LNCaP clone FGC (cell line): ENCODE measurements at regions not wholly inside any gene's neighbourhood (a gene's known extent, or its start where the extent isn't known, plus 50 kb on each side); places are given as distances from the start of the nearest gene placed in this dataset.

Source experiments
- DNase-seq: peaks from one replicate; pipeline ENCODE4 v3.0.0-alpha.2; 2011; ENCODE audit warnings: low read depth
- H3K4me3 ChIP-seq: 2 replicates; pipeline ENCODE4 v1.5.1; 2011; ENCODE audit warnings: mild to moderate bottlenecking, low read depth, low read length, control low read depth
- TF ChIP-seq, protein P1 (sequence below): IDR thresholded peaks from 2 replicates; pipeline ENCODE4 v1.5.1; 2012; ENCODE audit warnings: mild to moderate bottlenecking; ENCODE audit not compliant: control insufficient read depth, insufficient read depth; ENCODE audit errors: extremely low read depth

DNA sequence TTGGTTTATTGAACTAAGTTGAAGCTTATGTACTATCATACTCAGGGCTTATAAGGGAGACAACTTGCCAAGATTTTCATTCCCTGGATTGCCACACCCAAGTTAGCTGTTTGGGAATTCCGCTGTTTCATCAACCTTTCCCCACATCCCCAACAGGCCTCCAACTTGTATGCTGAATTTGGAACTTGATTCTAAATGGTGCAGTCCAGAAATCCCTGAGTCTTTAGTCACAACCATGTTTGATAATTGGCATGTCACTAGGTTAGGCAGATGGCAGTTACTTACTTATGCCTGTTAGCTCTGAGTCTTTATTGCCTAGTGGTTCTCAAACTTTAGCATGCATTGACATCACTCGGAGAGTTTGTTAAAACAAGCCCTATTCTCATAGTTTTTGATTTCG, 135.4 kb upstream of the PRPS1L1 start:
- DNase-seq, result no peak
- H3K4me3 ChIP-seq, result no peak overlapping the region
- TF ChIP-seq, protein P1, sequence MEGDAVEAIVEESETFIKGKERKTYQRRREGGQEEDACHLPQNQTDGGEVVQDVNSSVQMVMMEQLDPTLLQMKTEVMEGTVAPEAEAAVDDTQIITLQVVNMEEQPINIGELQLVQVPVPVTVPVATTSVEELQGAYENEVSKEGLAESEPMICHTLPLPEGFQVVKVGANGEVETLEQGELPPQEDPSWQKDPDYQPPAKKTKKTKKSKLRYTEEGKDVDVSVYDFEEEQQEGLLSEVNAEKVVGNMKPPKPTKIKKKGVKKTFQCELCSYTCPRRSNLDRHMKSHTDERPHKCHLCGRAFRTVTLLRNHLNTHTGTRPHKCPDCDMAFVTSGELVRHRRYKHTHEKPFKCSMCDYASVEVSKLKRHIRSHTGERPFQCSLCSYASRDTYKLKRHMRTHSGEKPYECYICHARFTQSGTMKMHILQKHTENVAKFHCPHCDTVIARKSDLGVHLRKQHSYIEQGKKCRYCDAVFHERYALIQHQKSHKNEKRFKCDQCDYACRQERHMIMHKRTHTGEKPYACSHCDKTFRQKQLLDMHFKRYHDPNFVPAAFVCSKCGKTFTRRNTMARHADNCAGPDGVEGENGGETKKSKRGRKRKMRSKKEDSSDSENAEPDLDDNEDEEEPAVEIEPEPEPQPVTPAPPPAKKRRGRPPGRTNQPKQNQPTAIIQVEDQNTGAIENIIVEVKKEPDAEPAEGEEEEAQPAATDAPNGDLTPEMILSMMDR, result no peak

GRCh38 chr7:18165166-18165565, 137.5 kb upstream of the PRPS1L1 start:
- no peak for DNase-seq
- H3K4me3 ChIP-seq, result no peak overlapping the region
- TF ChIP-seq, protein P1, result no peak

- no peak for DNase-seq
- TF ChIP-seq, protein P1, result no peak
- H3K4me3 ChIP-seq, result no peak overlapping the region
These were observed 138.4 kb upstream of the PRPS1L1 start for GRCh38 chr7:18166002-18166401.

GRCh38 chr7:18167815-18168214, 140.2 kb upstream of the PRPS1L1 start:
- TF ChIP-seq, protein P1, result no peak
- H3K4me3 ChIP-seq, result no peak overlapping the region
- no peak for DNase-seq

DNA sequence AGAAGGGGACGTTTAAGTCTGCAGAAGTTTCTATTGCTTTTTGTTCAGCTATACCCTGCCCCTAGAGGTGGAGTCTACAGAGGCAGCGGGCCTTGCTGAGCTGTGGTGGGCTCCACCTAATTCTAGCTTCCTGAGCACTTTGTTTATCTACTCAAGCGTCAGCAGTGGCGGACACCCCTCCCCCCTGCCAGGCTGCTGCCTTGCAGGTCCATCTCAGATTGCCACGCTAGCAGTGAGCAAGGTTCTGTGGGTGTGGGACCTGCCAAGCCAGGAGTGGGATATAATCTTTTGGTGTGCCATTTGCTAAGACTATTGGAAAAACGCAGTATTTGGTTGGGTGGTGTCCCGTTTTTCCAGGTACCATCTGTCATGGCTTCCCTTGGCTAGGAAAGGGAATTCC, 147.3 kb upstream of the PRPS1L1 start:
- TF ChIP-seq, protein P1, result no peak
- DNase-seq, result no peak
- H3K4me3 ChIP-seq, result no peak overlapping the region

DNA sequence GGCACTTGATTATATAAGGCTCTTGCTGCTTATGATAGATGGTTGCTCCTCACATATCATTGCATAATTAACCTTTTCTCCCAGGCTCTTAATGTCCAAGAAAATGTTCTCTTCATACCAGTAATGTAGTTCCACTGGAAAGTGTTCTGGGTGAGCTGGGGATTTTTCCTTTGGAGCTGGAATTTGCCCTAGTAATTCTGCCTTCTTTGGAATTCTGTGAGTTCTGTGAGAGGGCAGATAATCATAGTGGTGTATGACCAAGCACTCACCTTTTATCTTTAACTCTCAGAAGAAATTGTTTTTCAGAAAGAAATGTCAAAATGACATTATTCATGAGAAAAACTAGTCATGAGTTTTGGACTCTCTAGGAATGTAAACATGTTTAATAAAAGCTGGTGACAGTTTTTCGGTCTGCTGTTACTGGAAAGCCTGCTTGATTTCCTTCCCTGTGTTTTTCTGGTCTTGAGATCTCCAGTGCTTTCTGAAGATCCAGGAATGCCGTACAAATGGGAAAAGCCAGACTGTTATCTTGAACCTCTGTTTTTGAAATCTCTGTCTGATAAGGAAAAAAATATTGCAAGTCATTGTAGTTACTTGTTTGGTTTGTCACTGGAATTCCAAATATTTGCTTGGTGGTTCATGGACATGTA, 148.3 kb upstream of the PRPS1L1 start:
- TF ChIP-seq, protein P1, result no peak
- H3K4me3 ChIP-seq, result no peak overlapping the region
- no peak for DNase-seq
